ENCODE measurements at regions not wholly inside any gene's neighbourhood (a gene's known extent, or its start where the extent isn't known, plus 50 kb on each side); places are given as distances from the start of the nearest gene placed in this dataset.

DNA sequence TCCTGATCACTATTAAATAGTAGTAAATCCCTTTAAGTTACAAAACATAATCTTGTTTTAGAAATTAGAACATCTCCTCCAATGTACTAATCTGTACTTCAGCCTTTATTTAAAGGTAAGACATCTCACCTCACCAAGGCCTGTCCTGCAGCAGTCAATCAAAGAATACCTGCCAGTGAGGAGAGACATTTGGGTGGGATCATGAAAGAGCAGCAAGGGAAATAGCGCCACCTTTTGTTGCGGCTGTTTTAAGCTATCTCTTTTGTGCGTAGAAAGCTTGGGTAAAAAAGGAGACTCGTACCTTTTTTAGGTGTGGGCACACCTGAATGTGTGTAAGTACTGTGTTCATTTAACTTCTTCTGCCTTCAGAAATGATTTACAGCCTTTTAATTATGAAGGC lies 117.8 kb upstream of the TMTC1 start:
- ATAC-seq, result no peak
- no peak for DNase-seq (ENCODE audit: low read depth in 1 of 2, low spot score in 1 of 2)
- H3K9me3 ChIP-seq, result no peaks in the 10 kb centered on the region
- TF ChIP-seq ZNF302 (CRISPR knock-in tag; IDR thresholded peaks at IDR 0.05), result no peak
- TF ChIP-seq NFE2L2 (conservative IDR thresholded peaks at IDR 0.05; ENCODE audit: low read length), result no peak
- TF ChIP-seq, protein P1, sequence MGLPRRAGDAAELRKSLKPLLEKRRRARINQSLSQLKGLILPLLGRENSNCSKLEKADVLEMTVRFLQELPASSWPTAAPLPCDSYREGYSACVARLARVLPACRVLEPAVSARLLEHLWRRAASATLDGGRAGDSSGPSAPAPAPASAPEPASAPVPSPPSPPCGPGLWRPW (IDR thresholded peaks at IDR 0.05), result no peak
- TF ChIP-seq, protein P2, sequence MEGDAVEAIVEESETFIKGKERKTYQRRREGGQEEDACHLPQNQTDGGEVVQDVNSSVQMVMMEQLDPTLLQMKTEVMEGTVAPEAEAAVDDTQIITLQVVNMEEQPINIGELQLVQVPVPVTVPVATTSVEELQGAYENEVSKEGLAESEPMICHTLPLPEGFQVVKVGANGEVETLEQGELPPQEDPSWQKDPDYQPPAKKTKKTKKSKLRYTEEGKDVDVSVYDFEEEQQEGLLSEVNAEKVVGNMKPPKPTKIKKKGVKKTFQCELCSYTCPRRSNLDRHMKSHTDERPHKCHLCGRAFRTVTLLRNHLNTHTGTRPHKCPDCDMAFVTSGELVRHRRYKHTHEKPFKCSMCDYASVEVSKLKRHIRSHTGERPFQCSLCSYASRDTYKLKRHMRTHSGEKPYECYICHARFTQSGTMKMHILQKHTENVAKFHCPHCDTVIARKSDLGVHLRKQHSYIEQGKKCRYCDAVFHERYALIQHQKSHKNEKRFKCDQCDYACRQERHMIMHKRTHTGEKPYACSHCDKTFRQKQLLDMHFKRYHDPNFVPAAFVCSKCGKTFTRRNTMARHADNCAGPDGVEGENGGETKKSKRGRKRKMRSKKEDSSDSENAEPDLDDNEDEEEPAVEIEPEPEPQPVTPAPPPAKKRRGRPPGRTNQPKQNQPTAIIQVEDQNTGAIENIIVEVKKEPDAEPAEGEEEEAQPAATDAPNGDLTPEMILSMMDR (IDR thresholded peaks at IDR 0.05), result no peak
- TF ChIP-seq, protein P3, sequence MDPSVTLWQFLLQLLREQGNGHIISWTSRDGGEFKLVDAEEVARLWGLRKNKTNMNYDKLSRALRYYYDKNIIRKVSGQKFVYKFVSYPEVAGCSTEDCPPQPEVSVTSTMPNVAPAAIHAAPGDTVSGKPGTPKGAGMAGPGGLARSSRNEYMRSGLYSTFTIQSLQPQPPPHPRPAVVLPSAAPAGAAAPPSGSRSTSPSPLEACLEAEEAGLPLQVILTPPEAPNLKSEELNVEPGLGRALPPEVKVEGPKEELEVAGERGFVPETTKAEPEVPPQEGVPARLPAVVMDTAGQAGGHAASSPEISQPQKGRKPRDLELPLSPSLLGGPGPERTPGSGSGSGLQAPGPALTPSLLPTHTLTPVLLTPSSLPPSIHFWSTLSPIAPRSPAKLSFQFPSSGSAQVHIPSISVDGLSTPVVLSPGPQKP (IDR thresholded peaks at IDR 0.05; ENCODE audit: low read depth, low read length), result no peak
- TF ChIP-seq, protein P4, sequence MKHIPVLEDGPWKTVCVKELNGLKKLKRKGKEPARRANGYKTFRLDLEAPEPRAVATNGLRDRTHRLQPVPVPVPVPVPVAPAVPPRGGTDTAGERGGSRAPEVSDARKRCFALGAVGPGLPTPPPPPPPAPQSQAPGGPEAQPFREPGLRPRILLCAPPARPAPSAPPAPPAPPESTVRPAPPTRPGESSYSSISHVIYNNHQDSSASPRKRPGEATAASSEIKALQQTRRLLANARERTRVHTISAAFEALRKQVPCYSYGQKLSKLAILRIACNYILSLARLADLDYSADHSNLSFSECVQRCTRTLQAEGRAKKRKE (CRISPR knock-in tag; IDR thresholded peaks at IDR 0.05; ENCODE audit: low read depth), result no peak
- TF ChIP-seq HOXA7 (CRISPR knock-in tag; IDR thresholded peaks at IDR 0.05), result no peak
- TF ChIP-seq RAD21 (conservative IDR thresholded peaks at IDR 0.05 in 1 of 2, IDR thresholded peaks at IDR 0.05 in 1 of 2), result no peak
- no peak overlapping the region for H3K4me2 ChIP-seq
- no peaks in the 10 kb centered on the region for H3K4me1 ChIP-seq
- no peak overlapping the region for H3K4me3 ChIP-seq
- 3% methylated on average over 4 of the region's 4 CpGs for WGBS (ENCODE audit: missing lambda C conversion rate)
- no peak overlapping the region for H3K27ac ChIP-seq
- POLR2A ChIA-PET, result no interaction called here
- FAIRE-seq, result no peak
- CTCF ChIA-PET, result no interaction called here

DNA sequence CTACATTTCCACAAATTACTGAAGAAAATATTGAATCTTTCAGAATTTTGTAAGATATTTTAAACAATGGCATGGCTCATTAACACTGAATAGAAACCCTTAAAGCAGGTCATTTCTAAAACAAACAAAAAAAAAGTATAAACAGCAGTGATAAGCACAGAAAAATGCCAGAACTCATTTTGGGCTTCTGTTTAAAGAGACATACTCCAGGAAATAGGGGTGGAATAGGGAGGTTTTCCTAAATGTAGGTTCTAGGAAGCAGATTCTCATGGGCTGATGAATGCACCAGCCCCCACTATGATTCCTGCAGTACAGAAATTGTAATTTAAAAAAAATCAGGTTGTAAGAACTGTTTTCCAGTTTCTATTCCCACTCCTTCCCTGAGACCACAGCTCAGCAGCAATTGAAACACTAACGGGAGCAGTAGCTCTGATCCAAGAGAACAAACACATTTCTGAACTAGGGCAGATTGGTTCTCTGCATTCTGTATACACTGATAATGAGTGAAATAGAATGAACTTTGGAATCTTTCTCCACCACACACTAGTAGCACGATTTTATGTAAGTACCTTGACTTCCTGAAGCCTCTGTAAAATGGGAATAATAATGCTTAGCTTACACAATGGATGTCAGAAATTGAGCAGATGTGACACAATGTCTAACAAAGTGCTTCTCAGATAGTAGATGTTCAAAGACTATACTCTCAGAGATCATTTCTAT lies 115.6 kb upstream of the TMTC1 start:
- DNase-seq (ENCODE audit: low read depth in 1 of 2, low spot score in 1 of 2) (no peak), ATAC-seq (no peak), FAIRE-seq (no peak)
- no peak overlapping the region for H3K4me2 ChIP-seq
- 9% methylated on average over 2 of the region's 2 CpGs for WGBS (ENCODE audit: missing lambda C conversion rate)
- TF ChIP-seq, protein P5, sequence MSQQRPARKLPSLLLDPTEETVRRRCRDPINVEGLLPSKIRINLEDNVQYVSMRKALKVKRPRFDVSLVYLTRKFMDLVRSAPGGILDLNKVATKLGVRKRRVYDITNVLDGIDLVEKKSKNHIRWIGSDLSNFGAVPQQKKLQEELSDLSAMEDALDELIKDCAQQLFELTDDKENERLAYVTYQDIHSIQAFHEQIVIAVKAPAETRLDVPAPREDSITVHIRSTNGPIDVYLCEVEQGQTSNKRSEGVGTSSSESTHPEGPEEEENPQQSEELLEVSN (IDR thresholded peaks at IDR 0.05; ENCODE audit: borderline replicate concordance, low read depth), result no peak
- TF ChIP-seq HOXB5 (CRISPR knock-in tag; IDR thresholded peaks at IDR 0.05) (no peak), CHD4 (IDR thresholded peaks at IDR 0.05; ENCODE audit: borderline replicate concordance) (no peak), RFX5 (IDR thresholded peaks at IDR 0.05) (no peak)
- no peak overlapping the region for H3K27ac ChIP-seq
- no peaks in the 10 kb centered on the region for H3K9me3 ChIP-seq
- POLR2A ChIA-PET, result no interaction called here
- H3K4me1 ChIP-seq, result no peaks in the 10 kb centered on the region
- no peak overlapping the region for H3K4me3 ChIP-seq
- CTCF ChIA-PET, result interaction anchor here (1.1 kb wide), 1 partner anchor 10 kb away, joined by 3 read pairs; no protein-coding TSS in a partner anchor

DNA sequence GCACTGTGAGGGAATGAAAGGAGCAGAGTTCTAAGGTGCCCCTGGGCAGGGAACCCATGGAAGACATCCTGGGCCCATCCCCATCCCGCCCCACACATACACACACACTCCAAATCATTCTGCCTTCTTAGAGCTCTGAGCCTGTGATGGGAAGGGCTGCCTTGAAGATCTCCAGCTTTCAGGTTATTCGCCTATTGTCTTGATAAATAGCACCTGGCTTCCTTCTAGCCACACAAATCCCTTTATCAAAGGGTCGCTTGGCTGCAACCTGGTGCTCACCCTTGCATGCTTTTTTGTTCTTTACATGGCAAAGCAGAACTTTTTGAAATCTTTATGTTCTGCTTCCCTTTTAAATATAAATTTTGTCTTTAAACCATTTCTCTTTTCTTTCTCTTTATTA lies 112.2 kb upstream of the TMTC1 start:
- no peak for ATAC-seq
- TF ChIP-seq RFX5 (IDR thresholded peaks at IDR 0.05), result no peak
- TF ChIP-seq, protein P1 (IDR thresholded peaks at IDR 0.05), result no peak
- TF ChIP-seq CBX8 (IDR thresholded peaks at IDR 0.05), result no peak
- no peak for TF ChIP-seq TFCP2L1 (CRISPR knock-in tag; IDR thresholded peaks at IDR 0.05)
- no peak for TF ChIP-seq HDAC2 (IDR thresholded peaks at IDR 0.05)
- TF ChIP-seq, protein P6, sequence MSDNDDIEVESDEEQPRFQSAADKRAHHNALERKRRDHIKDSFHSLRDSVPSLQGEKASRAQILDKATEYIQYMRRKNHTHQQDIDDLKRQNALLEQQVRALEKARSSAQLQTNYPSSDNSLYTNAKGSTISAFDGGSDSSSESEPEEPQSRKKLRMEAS (IDR thresholded peaks at IDR 0.05), result no peak
- no peak for TF ChIP-seq FOSB (CRISPR knock-in tag; IDR thresholded peaks at IDR 0.05)
- no peak for TF ChIP-seq MYC (IDR thresholded peaks at IDR 0.05; ENCODE audit: borderline replicate concordance, low read length)
- TF ChIP-seq ZFP36 (IDR thresholded peaks at IDR 0.05; ENCODE audit: borderline replicate concordance, partially characterized antibody), result no peak
- no peak for TF ChIP-seq PHF8 (IDR thresholded peaks at IDR 0.05; ENCODE audit: borderline replicate concordance, low read depth)
- no peak for TF ChIP-seq CBX2 (IDR thresholded peaks at IDR 0.05; ENCODE audit: borderline replicate concordance, low read depth)
- no peak for TF ChIP-seq EHMT2 (IDR thresholded peaks at IDR 0.05; ENCODE audit: low read depth)
- no peak for TF ChIP-seq SREBF2 (IDR thresholded peaks at IDR 0.05)
- TF ChIP-seq JUNB (IDR thresholded peaks at IDR 0.05), result no peak
- no peak for TF ChIP-seq CHD4 (IDR thresholded peaks at IDR 0.05; ENCODE audit: borderline replicate concordance)

More for the DNA sequence above, 112.2 kb upstream of the TMTC1 start:
- Histone ChIP-seq H3K27ac (no peak overlapping the region), H3K4me3 (no peak overlapping the region), H3K4me2 (no peak overlapping the region), H3K4me1 (no peaks in the 10 kb centered on the region), H3K9me3 (no peaks in the 10 kb centered on the region)
- ChIA-PET POLR2A (no interaction called here), CTCF (interaction anchor here (1.3 kb wide), 1 partner anchor 10 kb away, joined by 3 read pairs; no protein-coding TSS in a partner anchor)
- no peak for FAIRE-seq
- no peak for DNase-seq (ENCODE audit: low read depth in 1 of 2, low spot score in 1 of 2)
- whole genome bisulfite sequencing (ENCODE audit: missing lambda C conversion rate), result 1% methylated on average over 3 of the region's 3 CpGs

All from A549 (cell line).